ENCODE measurements at regions not wholly inside any gene's neighbourhood (a gene's known extent, or its start where the extent isn't known, plus 50 kb on each side); places are given as distances from the start of the nearest gene placed in this dataset.

DNA sequence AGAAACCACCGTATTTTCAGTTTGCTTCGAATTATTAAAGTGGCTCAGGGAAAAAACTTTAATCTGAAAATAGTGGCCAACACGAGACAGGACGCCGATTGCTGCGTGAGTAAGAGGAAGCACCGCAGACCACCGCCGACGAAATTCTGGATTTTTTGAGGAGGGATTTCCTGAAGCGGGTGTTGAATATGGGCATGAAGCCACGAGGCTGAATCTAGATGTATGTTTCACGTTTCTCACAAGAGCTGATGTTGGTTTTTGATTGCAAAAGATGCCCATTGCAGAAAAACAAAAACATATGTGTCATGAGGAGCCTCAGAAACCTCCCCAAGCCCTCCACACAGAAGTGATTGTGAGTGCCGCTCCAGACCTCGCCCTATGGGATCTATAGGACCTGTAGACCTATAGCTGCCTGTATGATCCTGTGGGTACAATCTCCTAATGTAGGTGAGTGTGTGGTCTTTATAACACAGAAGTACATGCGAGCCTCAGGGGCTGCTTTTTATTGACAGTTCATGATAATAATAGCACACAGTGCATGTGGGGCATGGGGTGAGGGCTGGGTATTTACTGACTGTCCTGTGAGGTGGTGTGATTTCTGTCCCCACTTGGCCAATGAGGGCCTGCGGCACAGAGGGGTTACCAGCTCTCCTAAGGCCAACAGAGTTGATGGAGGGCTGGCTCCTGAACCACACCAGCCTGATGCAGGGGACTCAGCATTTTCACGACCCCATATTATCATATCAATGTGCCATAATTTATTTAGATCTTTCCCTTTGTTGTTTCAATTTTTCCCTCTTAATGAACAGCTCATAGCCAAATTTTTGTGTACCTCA, 243.9 kb downstream of the DLL1 start:
- TF ChIP-seq, protein P1, sequence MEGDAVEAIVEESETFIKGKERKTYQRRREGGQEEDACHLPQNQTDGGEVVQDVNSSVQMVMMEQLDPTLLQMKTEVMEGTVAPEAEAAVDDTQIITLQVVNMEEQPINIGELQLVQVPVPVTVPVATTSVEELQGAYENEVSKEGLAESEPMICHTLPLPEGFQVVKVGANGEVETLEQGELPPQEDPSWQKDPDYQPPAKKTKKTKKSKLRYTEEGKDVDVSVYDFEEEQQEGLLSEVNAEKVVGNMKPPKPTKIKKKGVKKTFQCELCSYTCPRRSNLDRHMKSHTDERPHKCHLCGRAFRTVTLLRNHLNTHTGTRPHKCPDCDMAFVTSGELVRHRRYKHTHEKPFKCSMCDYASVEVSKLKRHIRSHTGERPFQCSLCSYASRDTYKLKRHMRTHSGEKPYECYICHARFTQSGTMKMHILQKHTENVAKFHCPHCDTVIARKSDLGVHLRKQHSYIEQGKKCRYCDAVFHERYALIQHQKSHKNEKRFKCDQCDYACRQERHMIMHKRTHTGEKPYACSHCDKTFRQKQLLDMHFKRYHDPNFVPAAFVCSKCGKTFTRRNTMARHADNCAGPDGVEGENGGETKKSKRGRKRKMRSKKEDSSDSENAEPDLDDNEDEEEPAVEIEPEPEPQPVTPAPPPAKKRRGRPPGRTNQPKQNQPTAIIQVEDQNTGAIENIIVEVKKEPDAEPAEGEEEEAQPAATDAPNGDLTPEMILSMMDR (conservative IDR thresholded peaks at IDR 0.05; ENCODE audit: low read depth), result no peak
- no peak for DNase-seq (ENCODE audit: low spot score)
- CTCF ChIA-PET, result interaction anchor here (0.7 kb wide), 1 partner anchor 229 kb away, joined by 3 read pairs; no protein-coding TSS in a partner anchor
- H3K27ac ChIP-seq, result no peak overlapping the region
- POLR2A ChIA-PET (ENCODE audit: low non-redundant PET), result no interaction called here

DNA sequence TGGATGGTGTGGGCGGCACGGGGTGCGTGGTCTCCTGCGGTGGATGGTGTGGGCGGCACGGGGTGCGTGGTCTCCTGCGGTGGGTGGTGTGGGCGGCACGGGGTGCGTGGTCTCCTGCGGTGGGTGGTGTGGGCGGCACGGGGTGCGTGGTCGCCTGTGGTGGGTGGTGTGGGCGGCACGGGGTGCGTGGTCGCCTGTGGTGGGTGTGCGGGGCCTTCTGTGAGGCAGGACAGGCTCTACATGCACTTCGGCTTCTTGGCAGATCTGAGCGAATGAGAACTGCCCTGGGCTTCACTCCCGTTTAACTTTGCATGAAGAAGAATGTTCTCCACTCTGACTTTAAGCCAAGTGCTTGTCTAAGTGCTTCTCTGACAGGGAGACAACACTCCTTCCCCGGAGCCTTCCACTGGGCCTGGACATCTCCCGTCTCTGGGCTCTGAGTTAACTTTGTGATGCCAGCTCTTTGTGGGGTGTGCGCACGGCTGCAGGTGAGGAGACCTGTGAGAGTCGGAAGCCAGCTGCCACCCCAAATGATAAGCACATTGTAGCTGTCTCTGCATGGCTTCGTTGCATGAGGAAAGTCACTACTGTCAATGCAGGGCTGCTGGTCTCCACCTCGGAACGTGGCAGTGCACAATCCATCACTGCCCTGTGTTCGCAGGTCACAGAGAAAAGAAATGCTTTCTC, 244.8 kb downstream of the DLL1 start:
- H3K27ac ChIP-seq, result no peak overlapping the region
- TF ChIP-seq, protein P1 (conservative IDR thresholded peaks at IDR 0.05; ENCODE audit: low read depth), result no peak
- CTCF ChIA-PET, result no interaction called here
- POLR2A ChIA-PET (ENCODE audit: low non-redundant PET), result no interaction called here
- DNase-seq (ENCODE audit: low spot score), result no peak

DNA sequence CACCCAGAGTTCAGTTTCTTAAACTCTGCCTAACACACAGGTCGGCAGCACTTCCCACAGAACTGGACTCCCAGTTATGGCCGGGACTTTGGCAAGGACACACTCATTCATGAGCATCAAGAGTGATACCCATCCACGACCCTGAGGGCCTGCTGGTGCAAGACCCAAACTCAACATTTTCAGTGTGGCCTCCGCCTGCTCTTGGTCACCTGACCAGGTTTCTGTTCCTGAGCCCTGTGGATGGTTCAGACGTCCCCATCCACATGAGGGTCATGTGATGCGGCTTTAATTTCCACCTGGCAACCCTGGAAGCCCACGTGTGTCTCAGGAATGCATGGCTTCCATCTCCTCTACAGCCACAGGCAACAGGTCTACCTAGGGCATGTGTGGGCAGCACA, 245.3 kb downstream of the DLL1 start:
- ChIA-PET POLR2A (ENCODE audit: low non-redundant PET) (no interaction called here), CTCF (no interaction called here)
- TF ChIP-seq, protein P1 (conservative IDR thresholded peaks at IDR 0.05; ENCODE audit: low read depth), result no peak
- no peak for DNase-seq (ENCODE audit: low spot score)
- H3K27ac ChIP-seq, result no peak overlapping the region

DNA sequence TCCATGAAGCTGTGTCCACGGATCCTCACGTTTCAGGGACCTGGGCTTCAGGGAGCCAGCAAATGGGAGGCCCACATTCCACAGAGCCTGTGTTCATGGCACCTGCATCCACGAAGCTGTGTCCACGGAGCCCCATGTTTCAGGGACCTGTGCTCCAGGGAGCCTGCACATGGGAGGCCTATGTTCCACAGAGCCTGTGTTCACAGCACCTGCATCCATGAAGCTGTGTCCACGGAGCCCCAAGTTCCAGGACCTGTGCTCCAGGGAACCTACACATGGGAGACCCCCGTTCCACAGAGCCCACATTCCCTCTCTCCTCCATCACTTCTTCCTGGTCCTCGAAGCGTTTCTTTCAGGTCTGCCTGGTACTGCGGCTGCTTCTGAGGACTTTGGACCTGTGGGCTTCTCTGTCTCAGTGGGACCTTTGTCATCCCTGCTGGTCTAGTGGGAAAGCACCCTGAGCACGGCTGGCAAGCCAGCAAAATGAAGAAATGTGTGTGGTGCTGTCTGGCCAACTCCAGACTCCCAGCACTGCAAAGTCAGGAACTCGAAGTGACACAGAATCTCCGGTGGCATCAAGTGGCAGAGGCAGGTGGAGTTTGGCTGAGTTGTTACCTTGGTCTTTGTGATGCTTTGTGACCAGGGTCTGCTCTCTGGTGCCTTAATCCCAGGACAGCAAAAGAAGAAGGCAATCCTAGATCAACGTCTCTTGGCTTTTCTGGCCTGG, 245.9 kb downstream of the DLL1 start:
- TF ChIP-seq, protein P1 (conservative IDR thresholded peaks at IDR 0.05; ENCODE audit: low read depth), result no peak
- no peak overlapping the region for H3K27ac ChIP-seq
- CTCF ChIA-PET, result no interaction called here
- POLR2A ChIA-PET (ENCODE audit: low non-redundant PET), result no interaction called here
- DNase-seq (ENCODE audit: low spot score), result no peak

DNA sequence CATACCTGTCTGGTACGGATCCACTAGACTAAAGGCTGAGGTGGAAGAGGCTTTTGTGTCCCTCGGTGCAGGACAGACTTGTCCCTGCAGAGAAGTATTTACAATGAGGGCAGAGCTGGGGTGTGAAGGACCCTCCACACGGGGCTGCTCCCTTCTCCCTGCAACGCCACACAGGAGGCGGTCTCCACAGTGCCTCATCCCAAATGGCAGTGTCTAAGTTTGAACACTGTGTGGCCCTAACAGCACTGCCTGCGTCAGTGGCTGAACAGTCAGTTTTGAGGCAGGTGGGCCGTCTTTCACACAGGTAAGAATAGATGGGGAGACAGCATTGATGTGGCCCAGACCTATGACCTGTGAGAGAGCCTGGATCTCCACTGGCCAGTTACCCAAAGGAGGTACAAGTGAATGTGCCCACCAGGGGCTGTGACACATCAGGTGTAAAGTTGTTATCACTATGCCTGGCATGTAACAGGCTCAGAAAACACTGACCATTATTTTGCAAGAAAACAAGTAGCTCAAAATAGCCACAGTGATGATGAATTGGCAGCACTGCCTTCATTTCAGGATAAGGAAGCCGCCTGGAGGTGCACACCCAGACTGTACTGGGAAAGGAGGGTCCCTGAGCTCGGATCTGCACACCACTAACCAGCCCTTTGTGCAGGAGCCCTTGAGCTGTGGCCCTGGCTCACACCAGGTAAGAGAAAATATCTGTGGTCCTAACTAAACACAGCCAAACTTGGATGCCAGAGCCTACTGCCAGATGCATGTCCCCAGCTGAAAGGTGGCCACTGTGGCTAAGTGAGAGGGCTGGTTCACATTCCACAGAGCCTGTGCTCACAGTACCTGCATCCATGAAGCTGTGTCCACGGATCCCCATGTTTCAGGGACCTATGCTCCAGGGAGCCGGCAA, 246.7 kb downstream of the DLL1 start:
- TF ChIP-seq, protein P1 (conservative IDR thresholded peaks at IDR 0.05; ENCODE audit: low read depth), result no peak
- CTCF ChIA-PET, result no interaction called here
- POLR2A ChIA-PET (ENCODE audit: low non-redundant PET), result no interaction called here
- H3K27ac ChIP-seq, result no peak overlapping the region
- no peak for DNase-seq (ENCODE audit: low spot score)

Data from RWPE1 (cell line).